Dermis microvascular lymphatic vessel endothelial cell (primary cell): ENCODE measurements at regions not wholly inside any gene's neighbourhood (a gene's known extent, or its start where the extent isn't known, plus 50 kb on each side); places are given as distances from the start of the nearest gene placed in this dataset.
"Not testable (repeated sequence)": the region's sequence is repeated elsewhere in the genome, so short reads cannot be mapped to it uniquely, and the experiment has no call there.

Experiments used
- DNase-seq, 2 donors: peaks; one replicate each; pipeline versions ENCODE4 v3.0.0 to v3.0.0-alpha.2; 2010; ENCODE audit warnings: low read depth in 2 of 2

GRCh38 chr11:91495837-91496236 lies 728.8 kb upstream of the FAT3 start:
- DNase-seq, result no peak

GRCh38 chr11:91489989-91490388 lies 734.6 kb upstream of the FAT3 start:
- DNase-seq, result no peak

GRCh38 chr11:91483956-91484355 lies 740.7 kb upstream of the FAT3 start:
- DNase-seq, result not testable (repeated sequence)

GRCh38 chr11:91481875-91482274 lies 742.7 kb upstream of the FAT3 start:
- DNase-seq, result not testable (repeated sequence)

- no peak for DNase-seq
These were observed 754.0 kb upstream of the FAT3 start for GRCh38 chr11:91470656-91471055.

GRCh38 chr11:91459840-91460239 lies 764.8 kb upstream of the FAT3 start:
- DNase-seq, result no peak

- no peak for DNase-seq
These were observed 778.4 kb upstream of the FAT3 start for GRCh38 chr11:91446267-91446666.

GRCh38 chr11:91435694-91436395 lies 788.8 kb upstream of the FAT3 start:
- no peak for DNase-seq

GRCh38 chr11:91433284-91434010 lies 791.2 kb upstream of the FAT3 start:
- no peak for DNase-seq

- no peak for DNase-seq
These were observed 803.0 kb upstream of the FAT3 start for GRCh38 chr11:91421641-91422040.

GRCh38 chr11:91407842-91408241 lies 816.8 kb upstream of the FAT3 start:
- DNase-seq, result no peak

GRCh38 chr11:91406009-91406408 lies 818.6 kb upstream of the FAT3 start:
- no peak for DNase-seq

GRCh38 chr11:91404344-91404743 lies 820.3 kb upstream of the FAT3 start:
- no peak for DNase-seq

GRCh38 chr11:91397134-91397468 lies 827.5 kb upstream of the FAT3 start:
- DNase-seq, result no peak

GRCh38 chr11:91396236-91397133 lies 828.1 kb upstream of the FAT3 start:
- no peak for DNase-seq

GRCh38 chr11:91394727-91395414 lies 829.7 kb upstream of the FAT3 start:
- DNase-seq, result no peak

- DNase-seq, result no peak
These were observed 830.4 kb upstream of the FAT3 start for GRCh38 chr11:91394073-91394726.

GRCh38 chr11:91382946-91383345 lies 841.7 kb upstream of the FAT3 start:
- no peak for DNase-seq

GRCh38 chr11:91374794-91375193 lies 849.8 kb upstream of the FAT3 start:
- DNase-seq, result no peak

GRCh38 chr11:91373497-91373896 lies 851.1 kb upstream of the FAT3 start:
- DNase-seq, result no peak

- DNase-seq, result no peak
These were observed 857.8 kb upstream of the FAT3 start for GRCh38 chr11:91366816-91367215.
